GM19463 (cell line): ENCODE measurements at regions not wholly inside any gene's neighbourhood (a gene's known extent, or its start where the extent isn't known, plus 50 kb on each side); places are given as distances from the start of the nearest gene placed in this dataset.

Source experiments
- ATAC-seq: cut with Tn5 transposase; IDR thresholded peaks from one replicate; pipeline ENCODE4 v1.9.1; 2021; ENCODE audit warnings: mild to moderate bottlenecking, moderate library complexity; ENCODE audit not compliant: unreplicated experiment

DNA sequence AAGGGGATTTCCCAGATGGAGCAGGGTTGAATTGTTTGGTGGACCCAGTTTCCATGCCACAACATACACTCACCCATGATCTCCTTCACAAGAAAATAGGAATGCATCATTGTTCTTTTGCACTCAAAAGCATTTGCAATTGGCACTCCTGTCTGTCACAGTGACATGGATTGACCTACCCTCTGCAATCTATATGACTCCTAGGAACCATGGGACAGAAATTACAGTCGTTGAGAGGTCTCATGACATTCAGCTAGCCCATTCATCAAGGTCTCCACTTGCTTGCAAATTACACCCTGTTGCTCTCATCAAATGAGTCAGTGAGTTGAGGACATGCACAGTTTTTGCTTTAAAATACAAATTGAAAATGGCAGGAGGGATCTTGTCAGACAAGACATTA, 448.5 kb downstream of the LPIN1 start:
- ATAC-seq = no peak

DNA sequence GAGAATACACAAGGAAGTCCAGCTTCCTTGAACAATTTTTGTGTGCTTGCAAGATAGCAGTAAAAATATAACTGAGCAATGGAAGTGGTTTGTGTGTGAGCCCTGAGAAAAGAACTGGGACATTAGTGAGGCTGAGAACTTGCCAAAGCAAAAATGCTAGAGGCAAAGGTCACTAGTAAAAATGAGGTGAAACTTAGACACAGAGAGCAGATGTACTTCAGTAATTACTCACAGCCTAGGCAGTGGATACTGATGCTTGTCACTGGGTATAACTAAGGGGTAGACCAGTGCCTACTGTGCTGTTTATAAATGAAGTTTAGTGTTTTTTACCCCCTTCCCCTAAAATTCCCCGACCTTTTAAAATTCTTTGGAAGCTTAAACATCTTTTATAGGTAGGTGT, 450.1 kb downstream of the LPIN1 start:
- ATAC-seq = no peak

DNA sequence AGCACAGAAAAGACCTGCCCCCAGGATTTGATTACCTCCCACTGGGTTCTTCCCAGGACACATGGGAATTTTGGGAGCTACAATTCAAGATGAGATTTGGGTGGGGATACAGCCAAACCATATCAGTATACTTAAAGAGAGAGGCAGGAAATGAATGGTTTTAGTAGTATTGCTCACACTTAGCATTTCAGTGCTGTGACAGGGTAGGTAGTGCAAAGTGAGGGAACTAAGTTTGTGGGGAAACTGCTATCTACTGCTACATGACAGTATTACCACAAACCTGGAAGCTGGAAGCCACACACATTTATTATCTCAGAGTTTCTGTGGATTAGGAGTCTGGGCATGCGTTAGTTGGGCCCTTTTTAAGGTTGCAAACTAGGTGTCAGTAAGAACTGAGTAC, 450.7 kb downstream of the LPIN1 start:
- no peak for ATAC-seq

DNA sequence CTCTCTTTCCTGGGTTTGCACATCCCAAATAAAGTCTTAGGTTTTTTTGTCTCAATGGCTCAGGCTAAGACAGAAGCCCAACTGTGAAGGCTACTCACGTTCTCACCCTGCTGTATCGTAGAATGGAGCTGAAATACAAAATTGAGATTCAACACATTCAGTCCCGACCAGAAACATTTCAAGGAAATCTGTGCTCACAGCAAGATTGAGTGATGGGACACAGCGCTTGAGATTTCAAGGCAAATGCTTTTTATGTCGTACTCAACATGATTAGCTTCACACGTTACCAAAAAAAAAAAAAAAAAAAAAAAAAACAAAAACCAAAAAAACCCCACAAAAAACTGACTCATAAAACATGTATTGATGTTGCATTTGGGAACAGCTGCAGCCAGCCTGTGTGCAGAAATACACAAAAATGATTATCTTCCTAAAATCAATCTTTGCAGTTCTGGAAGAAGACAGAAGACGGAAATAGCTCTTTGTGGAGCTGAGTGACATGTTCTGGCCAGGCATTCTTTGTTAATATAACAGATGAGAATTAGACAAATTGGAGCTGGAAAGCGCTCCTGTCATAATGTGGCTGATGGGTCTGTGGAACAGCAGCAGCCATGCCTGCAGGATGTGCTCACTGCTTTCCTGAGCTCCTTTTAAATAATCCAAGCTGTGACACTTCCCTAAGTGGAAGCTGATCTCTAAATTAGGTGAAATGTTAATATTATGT, 453.2 kb downstream of the LPIN1 start:
- ATAC-seq = no peak

DNA sequence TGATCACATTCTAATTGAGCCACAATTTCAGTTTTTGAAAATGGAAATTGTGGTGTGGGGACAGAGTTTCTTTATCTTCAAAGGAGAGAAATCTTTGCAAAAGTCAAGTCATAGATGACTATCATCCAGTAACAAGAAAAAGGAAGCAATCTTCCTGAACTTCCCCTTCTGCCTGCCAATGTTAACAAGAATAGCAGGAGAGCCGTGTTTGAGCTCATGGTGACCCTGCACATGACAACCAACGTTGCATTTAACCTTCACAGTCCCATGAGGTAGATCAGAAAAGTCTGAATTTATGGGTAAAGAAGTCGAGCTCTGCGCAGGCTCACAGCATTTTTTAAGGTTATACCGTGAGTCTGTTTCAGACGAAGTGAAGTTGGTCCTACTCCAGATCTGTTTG, 454.9 kb downstream of the LPIN1 start:
- no peak for ATAC-seq

DNA sequence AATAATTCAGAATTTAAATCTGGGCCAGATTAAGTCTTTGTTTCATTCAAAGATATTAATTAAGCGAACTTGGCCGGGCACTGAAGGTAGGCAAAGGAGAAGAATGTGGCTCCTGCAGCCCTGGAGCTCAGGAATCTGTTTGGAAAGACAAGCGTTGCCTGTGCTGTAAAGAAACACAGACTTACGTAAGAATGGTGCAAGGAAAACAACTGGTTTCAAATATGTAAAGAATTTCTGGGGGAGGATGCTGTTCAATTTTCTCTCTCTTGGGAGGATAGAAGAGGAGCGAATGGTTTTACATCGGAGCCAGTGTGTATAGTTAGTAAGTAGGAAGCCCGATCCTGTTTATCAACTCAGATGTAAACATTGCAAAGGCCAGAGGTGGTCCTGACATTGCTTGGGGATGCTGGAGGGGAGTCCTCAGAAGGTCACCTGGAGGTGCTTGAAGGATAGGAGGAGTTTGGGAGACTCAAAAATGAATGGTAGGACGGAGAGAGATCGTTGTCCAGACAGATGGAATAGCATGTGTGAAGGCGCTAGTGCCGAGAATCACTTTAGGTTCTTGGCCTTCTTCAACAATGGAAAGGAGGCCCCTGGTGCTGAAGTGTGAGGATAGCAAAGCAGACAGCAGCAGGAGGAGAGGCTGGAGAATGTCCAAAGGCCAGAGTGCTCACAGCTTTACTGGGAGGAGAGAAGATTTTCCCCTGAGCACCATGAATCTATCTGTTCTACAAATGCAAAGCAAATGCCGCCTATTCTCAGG, 456.1 kb downstream of the LPIN1 start:
- ATAC-seq = no peak

DNA sequence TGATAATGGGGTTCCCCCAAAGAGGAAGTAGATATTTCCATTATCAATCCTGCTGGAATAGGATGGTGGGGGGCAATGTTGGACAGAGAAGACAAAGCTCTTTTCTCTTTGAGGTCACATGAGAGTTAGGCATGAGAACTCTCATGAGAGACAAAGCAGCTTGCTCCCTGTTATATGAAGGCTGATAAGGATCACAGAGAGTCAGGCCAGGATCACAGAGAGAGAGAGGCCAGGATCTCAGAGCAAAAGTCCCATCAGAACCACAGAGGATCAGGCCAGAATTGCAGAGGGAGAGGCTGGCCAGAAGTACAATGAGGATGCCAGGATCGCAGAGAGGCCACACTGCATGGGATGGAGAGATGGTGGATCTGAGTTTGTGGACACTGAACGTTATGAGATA, 457.1 kb downstream of the LPIN1 start:
- no peak for ATAC-seq

DNA sequence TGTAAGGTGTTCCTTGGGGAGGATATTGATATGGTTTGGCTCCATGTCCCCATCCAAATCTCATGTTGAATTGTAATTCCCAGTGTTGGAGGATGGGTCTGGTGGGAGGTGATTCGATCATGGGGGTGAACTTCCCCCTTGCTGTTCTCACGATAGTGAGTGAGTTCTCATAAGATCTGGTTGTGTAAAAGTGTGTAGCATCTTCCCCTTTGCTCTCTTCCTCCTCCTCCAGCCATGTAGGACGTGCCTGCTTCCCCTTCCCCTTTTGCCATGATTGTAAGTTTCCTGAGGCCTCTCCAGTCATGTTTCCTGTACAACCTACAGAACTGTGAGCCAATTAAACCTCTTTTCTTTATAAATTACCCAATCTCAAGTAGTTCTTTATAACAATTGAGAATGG, 458.7 kb downstream of the LPIN1 start:
- no peak for ATAC-seq

DNA sequence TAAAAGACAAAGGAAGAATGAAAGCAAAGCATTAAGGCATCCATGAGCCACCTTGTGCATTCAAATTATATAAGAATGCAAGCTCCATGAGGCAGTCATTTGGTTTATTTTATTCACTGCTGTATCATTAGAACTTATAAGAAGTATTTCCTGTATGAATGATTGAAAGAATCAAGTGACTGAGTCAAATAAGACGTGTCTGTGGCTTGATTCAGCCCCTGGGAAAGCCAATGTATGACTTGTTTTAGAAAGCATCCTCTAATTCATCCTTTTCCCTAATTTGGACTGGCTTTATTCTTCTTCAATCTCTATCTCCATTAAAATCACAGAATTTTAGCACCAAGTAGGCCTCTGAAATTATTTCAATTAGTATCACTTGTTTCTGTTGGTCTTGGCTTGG, 461.1 kb downstream of the LPIN1 start:
- no peak for ATAC-seq

DNA sequence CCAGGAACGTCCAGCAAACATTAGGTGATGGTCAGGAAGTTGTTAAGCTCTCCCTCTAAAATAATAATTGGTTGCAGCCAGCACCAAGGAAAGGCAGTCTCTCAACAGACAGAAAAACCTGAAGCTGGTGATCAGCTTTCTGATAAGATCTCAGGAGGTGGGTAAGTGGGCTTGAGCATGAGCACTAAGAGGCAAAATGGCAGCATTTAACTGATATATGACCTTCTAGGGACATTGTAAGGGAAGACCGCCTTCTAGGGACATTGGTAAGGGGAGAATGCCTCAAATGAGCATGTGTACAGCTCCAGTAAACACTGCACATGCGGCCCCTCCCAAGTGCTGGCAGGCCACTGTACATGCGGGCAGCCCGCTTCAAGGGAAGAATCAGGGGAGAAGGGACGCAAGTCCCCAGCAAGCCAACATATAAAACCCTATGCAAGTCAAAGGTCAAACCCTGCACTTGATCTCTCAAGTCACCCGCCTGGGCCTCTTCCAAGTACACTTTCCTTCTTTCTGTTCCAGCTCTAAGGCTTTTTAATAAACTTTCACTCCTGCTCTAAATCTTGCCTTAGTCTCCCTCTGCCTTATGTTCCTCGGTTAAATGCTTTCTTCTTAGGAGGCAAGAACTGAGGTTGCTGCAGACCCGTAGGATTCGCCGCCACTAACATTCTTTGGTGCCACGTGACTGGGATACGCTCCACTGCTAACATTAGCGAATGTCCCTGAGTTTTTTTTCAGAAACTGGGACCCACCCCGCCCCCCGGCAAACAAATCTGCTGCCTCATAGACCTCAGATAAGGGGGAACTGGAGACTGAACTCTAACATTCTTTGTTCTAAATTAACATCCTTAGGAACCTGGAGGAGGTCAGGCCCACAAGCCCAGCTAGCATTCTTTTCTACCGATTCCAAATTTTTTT, 463.8 kb downstream of the LPIN1 start:
- ATAC-seq = no peak

DNA sequence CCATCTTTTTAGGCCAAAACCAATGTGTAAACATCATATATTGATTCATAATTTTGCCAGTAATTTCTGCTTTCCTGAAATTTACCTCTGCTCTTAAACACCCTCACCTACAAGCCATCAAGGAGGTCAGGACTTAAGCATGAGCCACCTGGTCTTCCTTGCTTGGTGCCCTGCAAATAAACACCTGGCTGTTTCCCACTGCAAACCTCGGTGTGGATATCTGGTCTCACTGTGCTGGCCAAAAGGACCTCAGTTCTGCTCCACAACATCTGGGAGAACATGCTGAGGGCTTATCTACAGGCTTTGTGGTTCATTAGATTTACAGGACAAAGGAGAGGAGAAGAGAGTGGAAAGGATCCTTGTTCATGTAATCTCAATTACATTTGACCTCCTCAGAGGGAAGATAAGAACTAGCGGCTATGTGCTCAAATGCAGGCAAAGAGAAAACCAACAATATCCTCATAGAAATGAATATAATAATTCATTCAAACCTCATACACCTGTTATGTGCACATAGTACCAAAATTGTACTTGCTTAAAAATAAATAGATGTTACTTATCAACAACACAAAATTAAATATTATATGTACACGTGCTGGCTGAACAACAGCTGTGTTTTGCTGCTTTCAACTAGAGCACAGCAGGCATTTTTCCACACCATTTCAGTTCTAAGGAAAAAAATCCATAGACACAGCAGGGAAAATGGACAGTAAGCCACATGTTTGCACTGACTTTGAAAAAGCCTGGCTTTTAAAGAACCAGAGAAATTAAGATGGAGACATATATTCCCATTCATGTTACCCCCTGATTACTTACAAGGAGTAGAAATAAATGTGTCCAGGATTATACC, 465.1 kb downstream of the LPIN1 start:
- ATAC-seq = no peak

DNA sequence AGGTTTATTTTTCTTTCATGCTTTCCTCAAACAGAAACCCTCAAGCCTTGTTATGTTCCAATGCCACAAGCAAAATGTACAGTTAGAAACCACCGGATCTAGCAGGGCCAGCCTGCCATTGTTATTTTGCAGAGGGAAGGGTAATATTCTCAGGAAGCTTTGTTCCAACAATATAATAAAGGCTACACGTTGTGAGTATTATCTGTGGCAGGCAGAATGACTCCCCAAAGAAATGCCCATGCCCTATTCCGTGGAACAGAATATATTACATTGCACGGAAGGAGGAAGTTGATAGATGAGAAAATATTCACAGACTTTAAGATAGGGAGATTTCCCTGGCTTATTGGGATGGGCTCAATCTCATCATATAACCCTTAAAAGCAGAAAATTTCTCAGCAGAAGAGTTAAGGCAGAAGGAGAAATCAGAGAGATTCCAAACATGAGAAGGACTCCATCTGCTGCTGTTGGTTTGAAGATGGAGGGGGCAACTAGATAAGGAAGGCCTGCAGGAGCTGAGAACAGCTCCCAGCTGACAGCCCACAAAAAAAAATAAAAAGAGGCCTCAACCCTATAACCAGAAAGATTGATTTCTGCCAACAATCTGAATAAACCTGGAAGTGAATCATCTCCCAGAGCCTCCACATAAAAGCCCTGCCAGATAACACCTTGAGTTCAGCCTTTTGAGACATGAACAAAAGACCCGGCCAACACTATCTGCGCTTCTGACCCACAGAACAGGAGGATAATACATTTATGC, 466.6 kb downstream of the LPIN1 start:
- no peak for ATAC-seq

DNA sequence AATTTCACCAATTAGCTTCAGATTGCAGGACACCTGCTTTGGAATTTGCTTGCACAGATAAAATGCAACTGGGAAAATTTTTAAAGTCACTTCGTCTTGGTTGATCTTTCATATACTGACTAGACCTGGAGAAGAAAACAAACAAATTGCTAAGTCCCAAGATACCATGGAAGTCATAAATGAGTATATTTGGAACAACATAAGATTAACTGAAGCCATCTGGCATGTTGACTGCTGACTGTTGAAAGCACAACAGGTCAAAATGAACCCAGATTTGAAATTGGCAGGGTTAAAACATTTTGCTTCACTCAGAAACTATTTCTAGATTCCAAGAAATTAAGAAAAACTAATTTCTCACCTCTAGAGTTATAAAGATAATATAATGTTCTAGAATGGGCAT, 470.7 kb downstream of the LPIN1 start:
- no peak for ATAC-seq

DNA sequence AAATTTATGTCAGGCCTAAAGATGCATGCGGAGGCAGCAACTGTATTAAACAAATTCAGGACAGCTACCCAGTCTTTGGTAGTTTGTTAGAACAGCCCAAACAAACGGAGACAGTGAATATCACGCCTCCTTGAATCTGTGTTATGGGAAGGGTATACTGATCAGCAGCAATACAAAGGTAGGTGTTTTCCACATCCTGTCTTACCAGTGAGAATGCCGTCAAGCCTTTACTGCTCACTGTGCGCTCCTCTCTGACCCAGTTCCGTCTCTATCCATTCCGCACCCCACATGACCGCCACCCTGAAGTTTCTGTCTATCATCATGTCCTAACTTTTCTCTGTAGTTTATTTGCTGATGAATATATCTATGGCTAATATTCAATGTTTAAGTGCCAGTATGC, 473.3 kb downstream of the LPIN1 start:
- ATAC-seq = no peak

DNA sequence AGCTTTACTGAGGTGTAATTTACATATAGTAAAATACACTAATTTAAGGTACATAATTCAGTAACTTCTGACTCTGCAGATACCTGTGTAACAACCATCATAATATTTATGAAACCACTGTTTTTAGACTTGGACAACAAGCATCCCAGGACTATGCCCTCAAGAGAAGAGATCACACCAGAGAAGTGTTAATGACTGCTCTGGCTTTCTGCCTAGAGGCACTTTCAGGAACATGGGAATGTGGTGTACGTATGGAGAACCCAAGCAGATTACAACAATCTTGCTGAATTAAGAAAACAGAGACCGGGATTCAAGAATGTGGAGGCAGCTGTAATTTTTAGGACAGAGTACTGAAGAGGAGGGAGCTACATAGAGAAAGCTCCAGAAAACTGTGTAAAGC, 475.2 kb downstream of the LPIN1 start:
- no peak for ATAC-seq

DNA sequence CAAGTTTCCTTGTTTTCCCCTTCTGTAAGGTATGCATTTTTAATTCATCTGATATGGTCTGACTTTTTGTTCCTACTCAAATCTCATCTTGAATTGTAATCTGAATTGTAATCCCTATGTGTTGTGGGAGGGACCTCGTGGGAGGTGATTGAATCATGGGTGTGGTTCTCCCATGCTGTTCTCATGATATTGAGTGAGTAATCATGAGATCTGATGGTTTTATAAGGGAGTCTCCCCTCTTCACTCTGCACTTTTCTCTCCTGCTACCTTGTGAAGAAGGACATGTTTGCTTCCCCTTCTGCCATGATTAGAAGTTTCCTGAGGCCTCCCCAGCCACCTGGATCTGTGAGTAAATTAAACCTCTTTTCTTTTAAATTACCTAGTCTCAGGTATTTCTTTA, 476.1 kb downstream of the LPIN1 start:
- ATAC-seq = no peak

DNA sequence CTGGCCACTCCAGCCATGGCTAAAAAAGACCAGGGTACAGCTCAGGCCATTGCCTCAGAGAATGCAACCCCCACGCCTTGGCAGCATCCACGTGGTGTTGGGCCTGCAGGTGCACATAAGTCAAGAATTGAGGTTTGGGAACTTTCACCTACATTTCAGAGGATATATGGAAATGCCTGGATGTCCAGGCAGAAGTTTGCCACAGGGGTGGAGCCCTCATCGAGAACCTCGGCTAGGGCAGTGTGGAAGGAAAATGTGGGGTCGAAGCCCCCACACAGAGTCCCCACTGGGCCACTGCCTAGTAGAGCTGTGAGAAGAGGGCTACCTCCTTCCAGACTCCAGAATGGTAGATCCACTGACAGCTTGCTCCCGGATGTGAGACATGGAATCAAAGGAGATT, 477.3 kb downstream of the LPIN1 start:
- no peak for ATAC-seq

DNA sequence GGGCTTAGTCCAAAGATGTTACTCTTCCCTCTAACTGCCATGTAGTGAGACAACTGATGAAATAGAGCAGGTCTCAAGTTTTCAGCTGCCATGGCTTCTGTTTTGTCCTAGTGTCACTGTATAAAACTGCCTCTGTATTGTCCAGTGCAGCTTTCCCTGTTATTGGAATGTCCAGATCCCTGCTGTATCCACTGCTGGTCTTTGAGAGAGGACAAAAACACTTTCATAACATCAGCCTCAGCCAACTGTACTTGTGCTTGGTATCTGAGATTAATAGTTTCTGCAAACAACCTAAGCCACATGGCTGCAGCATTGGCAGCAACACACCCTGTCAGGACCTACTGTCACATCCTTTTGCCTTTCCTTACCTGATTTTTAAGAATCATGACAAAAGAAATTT, 480.2 kb downstream of the LPIN1 start:
- no peak for ATAC-seq

DNA sequence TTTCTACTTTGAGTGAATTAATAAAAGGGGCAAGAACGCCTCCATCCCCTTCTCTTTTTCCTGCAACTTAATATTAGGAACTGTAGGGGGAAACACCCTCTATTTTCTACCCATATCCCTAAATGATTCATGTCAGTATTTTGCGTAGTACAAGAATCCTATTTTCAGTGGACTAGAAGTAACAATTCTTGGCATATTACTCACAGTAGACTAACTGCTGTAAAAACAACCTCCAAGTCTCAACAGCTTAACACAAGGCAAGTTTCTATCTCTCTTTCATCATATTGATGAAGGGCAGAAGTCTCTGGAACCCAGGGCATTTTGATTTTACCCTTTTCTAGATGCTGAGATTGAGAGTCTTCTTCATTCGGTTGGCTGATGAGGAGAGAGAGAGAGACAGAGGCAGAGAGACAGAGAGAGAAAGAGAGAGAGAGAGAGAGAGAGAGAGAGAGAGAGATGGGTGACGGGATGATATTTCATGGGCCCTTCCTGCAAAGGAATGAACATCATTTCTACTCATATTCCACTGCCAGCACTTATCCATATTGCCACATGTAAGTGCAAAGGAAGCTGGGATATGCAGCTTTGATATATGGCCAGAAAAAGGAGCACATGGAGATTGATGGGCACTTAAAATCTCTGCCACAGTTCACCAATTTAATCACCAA, 481.6 kb downstream of the LPIN1 start:
- ATAC-seq = no peak
